Endothelial cell of umbilical vein (primary cell): ENCODE measurements at regions not wholly inside any gene's neighbourhood (a gene's known extent, or its start where the extent isn't known, plus 50 kb on each side); places are given as distances from the start of the nearest gene placed in this dataset.

Experiments used
- BruUV-seq: library from RNA; stranded (reverse); fragments of 400-500 nt; replicated peaks from 2 replicates; lab custom pipeline; 2021; lab: Mats Ljungman, UMichigan
- CTCF ChIA-PET: fragments of 300-600, 350-600 bp; sonication (Branson Sonifier 250); formaldehyde crosslinking; loops from one replicate; lab custom pipeline; 2021; ENCODE audit warnings: antibody characterized with exemption, inconsistent platforms; lab: Charles Lee
- POLR2A ChIA-PET: fragments of 300-600, 350-600 bp; sonication (Branson Sonifier 250); formaldehyde crosslinking; loops from one replicate; lab custom pipeline; 2021; ENCODE audit warnings: antibody characterized with exemption, inconsistent platforms; lab: Charles Lee
- DNase-seq: peaks from one replicate; pipeline ENCODE4 v3.0.0-alpha.2; 2011; ENCODE audit warnings: low read depth, low spot score
- FAIRE-seq: peaks from 2 replicates; lab custom pipeline; 2011; peaks lifted over from hg19 to GRCh38; lab: Jason Lieb, UNC
- H2AFZ ChIP-seq: 2 replicates; pipeline ENCODE4 v1.6.0; 2012; ENCODE audit warnings: low read depth, low read length, control low read depth, inconsistent platforms
- H3K27ac ChIP-seq: 2 replicates; pipeline ENCODE4 v1.5.1; 2011; ENCODE audit warnings: low read depth, mild to moderate bottlenecking, control low read depth, low read length, moderate library complexity; ENCODE audit not compliant: insufficient read depth
- H3K27me3 ChIP-seq, 2 experiments: 2 replicates each; pipeline versions ENCODE4 v1.6.0 to v1.6.1; 2011; ENCODE audit warnings: low read length in 2 of 2, mixed read lengths in 1 of 2; ENCODE audit not compliant: control insufficient read depth in 2 of 2, insufficient read depth in 2 of 2
- H3K36me3 ChIP-seq, 2 experiments: 2 replicates in 1 of 2; 3 replicates in 1 of 2; pipeline ENCODE4 v1.5.1; 2011; ENCODE audit warnings: low read length in 2 of 2, mild to moderate bottlenecking in 1 of 2, moderate library complexity in 1 of 2; ENCODE audit not compliant: control insufficient read depth in 2 of 2, insufficient read depth in 2 of 2; ENCODE audit errors: extremely low read depth in 1 of 2
- H3K4me1 ChIP-seq: 3 replicates; pipeline ENCODE4 v1.5.1; 2011; ENCODE audit warnings: mild to moderate bottlenecking, low read length; ENCODE audit not compliant: control insufficient read depth, insufficient read depth; ENCODE audit errors: extremely low read depth
- H3K4me2 ChIP-seq: 2 replicates; pipeline ENCODE4 v1.6.1; 2011; ENCODE audit warnings: low read length, control low read depth, mixed read lengths; ENCODE audit not compliant: insufficient read depth
- H3K4me3 ChIP-seq, 3 experiments: fragments of 200-600 bp in 1 of 3; sonication (generic), shearing (Covaris generic) in 1 of 3; replicated peaks in 1 of 3; 2 replicates each; pipeline ENCODE4 v1.5.1; 2011 to 2016; ENCODE audit warnings: control low read depth in 3 of 3, low read length in 3 of 3, mild to moderate bottlenecking in 2 of 3, inconsistent platforms in 1 of 3, low read depth in 1 of 3, moderate library complexity in 1 of 3; ENCODE audit not compliant: insufficient read depth in 1 of 3
- H3K79me2 ChIP-seq: 2 replicates; pipeline ENCODE4 v1.6.0; 2012; ENCODE audit warnings: low read length, inconsistent platforms; ENCODE audit not compliant: control insufficient read depth, insufficient read depth
- H3K9ac ChIP-seq: replicated peaks from 2 replicates; pipeline ENCODE3; 2011; ENCODE audit warnings: low read length, control low read depth; ENCODE audit not compliant: insufficient read depth; ENCODE audit errors: extremely low read depth
- H3K9me1 ChIP-seq: replicated peaks from 3 replicates; pipeline ENCODE4 v1.6.0; 2011; ENCODE audit warnings: mild to moderate bottlenecking, low read length; ENCODE audit not compliant: control insufficient read depth, insufficient read depth; ENCODE audit errors: extremely low read depth
- H3K9me3 ChIP-seq: replicated peaks from 2 replicates; pipeline ENCODE4 v1.5.1; 2012; ENCODE audit warnings: low read length, inconsistent platforms; ENCODE audit not compliant: control insufficient read depth, insufficient read depth
- H4K20me1 ChIP-seq: replicated peaks from 2 replicates; pipeline ENCODE3; 2011; ENCODE audit warnings: mild to moderate bottlenecking, low read length; ENCODE audit not compliant: control insufficient read depth, insufficient read depth; ENCODE audit errors: extremely low read depth
- EZH2 ChIP-seq: IDR thresholded peaks from 2 replicates; pipeline ENCODE4 v1.6.1; 2012; ENCODE audit warnings: borderline replicate concordance, low read depth, mild to moderate bottlenecking, moderate library complexity, low read length, inconsistent platforms; ENCODE audit not compliant: severe bottlenecking
- FOS ChIP-seq: IDR thresholded peaks from 2 replicates; pipeline ENCODE4 v1.6.1; 2011; ENCODE audit warnings: mild to moderate bottlenecking, low read length, moderate library complexity, borderline replicate concordance; ENCODE audit not compliant: insufficient read depth
- GATA2 ChIP-seq: IDR thresholded peaks from 2 replicates; pipeline ENCODE4 v1.7.0; 2011; ENCODE audit warnings: low read depth, mild to moderate bottlenecking, moderate library complexity, mixed read lengths, low read length; ENCODE audit not compliant: insufficient read length, insufficient read depth
- JUN ChIP-seq: IDR thresholded peaks from 2 replicates; pipeline ENCODE4 v1.6.1; 2011; ENCODE audit warnings: borderline replicate concordance, low read depth; ENCODE audit not compliant: insufficient read length, insufficient read depth
- MAX ChIP-seq: IDR thresholded peaks from 2 replicates; pipeline ENCODE4 v1.6.1; 2011; ENCODE audit not compliant: insufficient read depth, insufficient read length
- MYC ChIP-seq: IDR thresholded peaks from one replicate; pipeline ENCODE4 v1.6.1; 2011; ENCODE audit warnings: mild to moderate bottlenecking, low read depth, low read length
- POLR2A ChIP-seq: IDR thresholded peaks from 2 replicates; pipeline ENCODE4 v1.6.1; 2012; ENCODE audit warnings: low read depth, mild to moderate bottlenecking, control low read depth, low read length
- POLR2AphosphoS5 ChIP-seq: IDR thresholded peaks from 2 replicates; pipeline ENCODE4 v1.6.1; 2012; ENCODE audit warnings: low read depth, mild to moderate bottlenecking, control low read depth, low read length, moderate library complexity; ENCODE audit not compliant: insufficient read depth
- dilution Hi-C: fragments of 300-500 bp; cut with MboI; formaldehyde crosslinking; loops from one replicate; pipeline ENCODE4 v1.15.0; 2019; ENCODE audit warnings: low sequenced_read_pairs; ENCODE audit not compliant: extremely low pct_ligation_motif_present
- intact Hi-C: fragments of 100-400 bp; cut with micrococcal nuclease; formaldehyde crosslinking; loops from one replicate; pipeline ENCODE4 v1.10.0; 2022

DNA sequence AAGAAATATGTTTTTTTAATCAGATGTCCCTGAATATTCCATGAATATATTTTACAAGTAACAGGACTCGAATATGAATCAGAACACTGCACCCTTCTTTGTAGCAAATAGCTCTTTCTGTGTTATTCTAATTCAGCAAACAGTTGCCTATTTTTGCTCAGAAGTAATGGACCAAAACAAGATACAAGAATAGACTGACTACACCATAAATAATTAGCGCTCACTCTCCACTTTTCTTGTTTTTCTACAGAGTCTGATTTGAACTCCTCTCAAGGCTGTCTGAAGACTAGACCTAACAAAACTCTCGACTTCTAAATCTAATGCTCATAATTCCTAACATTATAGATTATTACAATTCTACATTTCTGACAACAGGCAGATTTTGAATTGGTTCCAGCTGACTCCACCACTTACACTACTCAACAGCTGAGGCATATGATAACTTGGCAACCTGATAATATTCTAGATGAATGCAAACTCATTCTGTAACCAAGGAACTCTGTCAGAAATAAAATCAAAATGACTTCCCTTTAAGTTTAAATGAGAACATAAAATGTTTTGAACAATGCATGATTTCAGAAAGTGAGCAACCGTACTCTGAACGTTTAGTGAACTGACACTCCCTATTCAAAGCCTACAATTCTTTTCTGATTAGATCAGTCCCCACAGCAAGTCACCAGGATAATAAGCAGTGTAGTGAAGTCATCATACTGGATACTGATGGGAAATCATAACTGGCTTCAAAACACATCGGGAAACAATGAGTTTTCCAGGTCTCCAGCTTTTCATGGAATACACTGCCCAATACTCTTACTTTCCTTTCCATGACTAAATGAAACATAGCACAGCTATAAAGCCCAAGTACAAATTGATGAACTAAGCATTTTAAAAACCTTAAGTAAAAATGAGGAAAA lies 114.2 kb upstream of the BEND6 start:
- no peak overlapping the region for H2AFZ ChIP-seq
- H3K79me2 ChIP-seq, result peaks cover 77% of the 10 kb centered on the region
- no peaks in the 10 kb centered on the region for H3K27me3 ChIP-seq
- CTCF ChIA-PET, result interaction anchor here (1.1 to 4.3 kb wide), 8 partner anchors 10 to 203 kb away, joined by 3 to 29 read pairs (median 4); no protein-coding TSS in a partner anchor
- H3K36me3 ChIP-seq, result no peaks in the 10 kb centered on the region
- H3K4me2 ChIP-seq, result peak overlapping the region; percentile 94
- POLR2A ChIA-PET, result interaction anchor here (1.2 kb wide), 1 partner anchor 10 kb away, joined by 3 read pairs; no protein-coding TSS in a partner anchor
- peak overlapping the region; percentile 66 for H3K9ac ChIP-seq
- no TSS peak for BruUV-seq
- H3K27ac ChIP-seq, result peak overlapping the region; percentile 58
- dilution Hi-C loops (no loop called here), intact Hi-C loops (loop anchor here (1.0 to 5.0 kb wide), 2 partner anchors 11 to 68 kb away; no protein-coding TSS in a partner anchor)
- H3K9me1 ChIP-seq, result no peaks in the 10 kb centered on the region
- peaks cover 28% of the 10 kb centered on the region for H3K4me1 ChIP-seq
- H3K4me3 ChIP-seq, result peak overlapping the region in 1 of 3 experiments; percentile 44
- DNase-seq (peak; percentile 88), FAIRE-seq (peak; percentile 82)
- peaks cover 8% of the 10 kb centered on the region for H4K20me1 ChIP-seq
- H3K9me3 ChIP-seq, result no peaks in the 10 kb centered on the region
- TF ChIP-seq MYC (no peak), MAX (no peak), POLR2A (no peak), JUN (peak; percentile 80), EZH2 (no peak), FOS (no peak), GATA2 (peak; percentile 64), POLR2AphosphoS5 (no peak)
